Astrocyte of the spinal cord (primary cell): ENCODE measurements at regions not wholly inside any gene's neighbourhood (a gene's known extent, or its start where the extent isn't known, plus 50 kb on each side); places are given as distances from the start of the nearest gene placed in this dataset.

Source experiments
- DNase-seq: peaks from one replicate; pipeline ENCODE4 v3.0.0; 2011; ENCODE audit warnings: low read depth, low spot score
- H3K4me3 ChIP-seq: 2 replicates; pipeline ENCODE4 v1.5.1; 2011; ENCODE audit warnings: low read depth, mild to moderate bottlenecking, low read length, moderate library complexity
- CTCF ChIP-seq: IDR thresholded peaks from 2 replicates; pipeline ENCODE4 v1.5.1; 2012; ENCODE audit warnings: low read depth, mild to moderate bottlenecking, low read length, inconsistent platforms
- in situ Hi-C: cut with HindIII; loops from 2 replicates; pipeline ENCODE4 v1.10.0; 2017; ENCODE audit warnings: low sequenced_read_pairs

- peak; percentile 13 for DNase-seq
- H3K4me3 ChIP-seq = no peak overlapping the region
- in situ Hi-C loops = no loop called here
- no peak for TF ChIP-seq CTCF
These were observed 59.0 kb upstream of the MINAR1 start for GRCh38 chr15:79373113-79373512.

GRCh38 chr15:79373728-79374127 lies 58.4 kb upstream of the MINAR1 start:
- in situ Hi-C loops = no loop called here
- no peak overlapping the region for H3K4me3 ChIP-seq
- no peak for TF ChIP-seq CTCF
- no peak for DNase-seq

DNA sequence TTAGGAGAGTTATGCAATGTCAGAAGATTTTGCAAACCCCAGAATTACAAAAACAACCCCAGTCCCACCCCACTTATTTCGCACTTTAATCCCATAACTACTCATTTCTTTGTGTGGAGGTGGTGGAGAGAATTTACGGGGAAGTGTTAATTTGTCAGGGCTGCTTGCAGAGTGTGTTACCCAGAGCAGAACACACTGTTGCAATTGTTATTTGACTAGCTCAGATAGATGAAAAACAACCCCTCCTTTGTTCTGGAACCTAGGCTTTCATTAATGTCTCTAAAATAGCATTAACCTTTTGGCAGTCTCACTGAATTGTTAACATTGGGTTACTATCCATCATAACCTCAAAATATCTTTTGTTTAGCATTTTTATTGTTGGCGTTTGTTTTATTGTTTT lies 55.8 kb upstream of the MINAR1 start:
- no peak overlapping the region for H3K4me3 ChIP-seq
- TF ChIP-seq CTCF = no peak
- DNase-seq = no peak
- in situ Hi-C loops = no loop called here

DNA sequence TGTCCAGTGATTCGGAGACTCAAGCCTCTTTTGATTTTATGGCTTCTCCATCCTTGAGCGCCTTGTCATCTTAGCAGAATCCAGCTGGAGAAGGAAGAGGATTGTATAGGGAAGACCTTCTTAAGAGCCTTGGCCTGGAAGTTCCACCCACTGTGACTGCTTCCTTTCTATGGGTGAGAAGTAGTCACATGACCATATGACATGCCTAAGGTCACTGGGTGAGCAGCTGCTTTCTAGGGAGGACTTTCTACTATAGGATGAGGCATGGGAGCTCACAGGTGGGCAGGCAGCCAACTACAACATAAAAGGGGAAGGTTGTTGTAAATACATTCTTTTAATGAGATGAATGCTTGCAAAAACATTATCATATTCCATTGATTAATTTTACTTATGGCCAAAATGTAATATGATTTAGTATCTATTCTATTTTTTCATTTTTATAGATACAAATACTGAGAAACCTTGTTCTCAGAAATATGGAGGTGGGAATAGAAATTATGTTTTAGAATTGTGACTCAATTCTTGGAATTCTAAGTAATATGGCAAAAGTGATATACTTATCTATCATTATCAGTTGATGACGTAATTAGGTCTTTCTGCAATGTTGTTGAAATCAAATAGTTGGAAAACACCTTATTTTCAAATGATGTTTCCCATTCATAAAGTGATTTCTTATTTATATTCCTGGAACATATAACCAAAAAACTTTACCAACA lies 53.6 kb upstream of the MINAR1 start:
- no peak for TF ChIP-seq CTCF
- in situ Hi-C loops = no loop called here
- H3K4me3 ChIP-seq = no peak overlapping the region
- DNase-seq = no peak

- H3K4me3 ChIP-seq = no peak overlapping the region
- in situ Hi-C loops = no loop called here
- peak; percentile 70 for DNase-seq
- peak; percentile 92 for TF ChIP-seq CTCF
These were observed 51.2 kb upstream of the MINAR1 start for GRCh38 chr15:79380755-79381497.

GRCh38 chr15:79381593-79381992 lies 50.5 kb upstream of the MINAR1 start:
- in situ Hi-C loops = no loop called here
- no peak for TF ChIP-seq CTCF
- no peak for DNase-seq
- no peak overlapping the region for H3K4me3 ChIP-seq
